ENCODE measurements at regions not wholly inside any gene's neighbourhood (a gene's known extent, or its start where the extent isn't known, plus 50 kb on each side); places are given as distances from the start of the nearest gene placed in this dataset.
"Not testable (repeated sequence)": the region's sequence is repeated elsewhere in the genome, so short reads cannot be mapped to it uniquely, and the experiment has no call there.

- DNase-seq, result no peak
Observed at GRCh38 chr1:90396917-90397316, 320.2 kb downstream of the BARHL2 start.

- no peak for DNase-seq
Observed at GRCh38 chr1:90394247-90394646, 322.9 kb downstream of the BARHL2 start.

- DNase-seq, result no peak
Observed at GRCh38 chr1:90393025-90393424, 324.1 kb downstream of the BARHL2 start.

GRCh38 chr1:90391126-90391525, 326.0 kb downstream of the BARHL2 start:
- DNase-seq, result no peak

- peak; percentile 56 for DNase-seq
Observed at GRCh38 chr1:90387805-90388204, 329.3 kb downstream of the BARHL2 start.

GRCh38 chr1:90386899-90387720, 330.0 kb downstream of the BARHL2 start:
- DNase-seq, result no peak

GRCh38 chr1:90384193-90384592, 332.9 kb downstream of the BARHL2 start:
- peak; percentile 56 for DNase-seq

- no peak for DNase-seq
Observed at GRCh38 chr1:90382161-90382560, 334.9 kb downstream of the BARHL2 start.

GRCh38 chr1:90381598-90381997, 335.5 kb downstream of the BARHL2 start:
- no peak for DNase-seq

GRCh38 chr1:90371448-90371813, 345.7 kb downstream of the BARHL2 start:
- no peak for DNase-seq

GRCh38 chr1:90370686-90371447, 346.2 kb downstream of the BARHL2 start:
- no peak for DNase-seq

- DNase-seq, result no peak
Observed at GRCh38 chr1:90362163-90362562, 354.9 kb downstream of the BARHL2 start.

- no peak for DNase-seq
Observed at GRCh38 chr1:90361026-90361425, 356.1 kb downstream of the BARHL2 start.

- DNase-seq, result peak; percentile 61
Observed at GRCh38 chr1:90359994-90360393, 357.1 kb downstream of the BARHL2 start.

- no peak for DNase-seq
Observed at GRCh38 chr1:90358448-90358847, 358.7 kb downstream of the BARHL2 start.

- no peak for DNase-seq
Observed at GRCh38 chr1:90357995-90358394, 359.1 kb downstream of the BARHL2 start.

- no peak for DNase-seq
Observed at GRCh38 chr1:90356991-90357390, 360.1 kb downstream of the BARHL2 start.

- DNase-seq, result no peak
Observed at GRCh38 chr1:90356101-90356500, 361.0 kb downstream of the BARHL2 start.

- no peak for DNase-seq
Observed at GRCh38 chr1:90354704-90355103, 359.8 kb downstream of the ZNF326 start.

- DNase-seq, result no peak
Observed at GRCh38 chr1:90351019-90351418, 356.1 kb downstream of the ZNF326 start.

GRCh38 chr1:90349510-90349909, 354.6 kb downstream of the ZNF326 start:
- no peak for DNase-seq

- no peak for DNase-seq
Observed at GRCh38 chr1:90348934-90349333, 354.0 kb downstream of the ZNF326 start.

GRCh38 chr1:90348459-90348858, 353.5 kb downstream of the ZNF326 start:
- DNase-seq, result not testable (repeated sequence)

- no peak for DNase-seq
Observed at GRCh38 chr1:90347366-90347765, 352.5 kb downstream of the ZNF326 start.
